HCT116 (cell line): ENCODE measurements at regions not wholly inside any gene's neighbourhood (a gene's known extent, or its start where the extent isn't known, plus 50 kb on each side); places are given as distances from the start of the nearest gene placed in this dataset.

Experiments
- ATAC-seq: fragments of 200-7000 bp; cut with Tn5 transposase; 2 replicates; pipeline ENCODE4 v1.9.1; 2020; ENCODE audit warnings: mild to moderate bottlenecking, moderate library complexity
- BruUV-seq: library from RNA; stranded (reverse); fragments of 400-500 nt; replicated peaks from 2 replicates; lab custom pipeline; 2021; lab: Mats Ljungman, UMichigan
- CTCF ChIA-PET: fragments of 300-600 bp; sonication (Branson Sonifier 250); formaldehyde crosslinking; loops from one replicate; lab custom pipeline; 2021; ENCODE audit warnings: antibody characterized with exemption; lab: Charles Lee
- POLR2A ChIA-PET: fragments of 300-600, 350-600 bp; sonication (Branson Sonifier 250); formaldehyde crosslinking; loops from one replicate; lab custom pipeline; 2021; ENCODE audit warnings: antibody characterized with exemption; lab: Charles Lee
- RAD21 ChIA-PET, 2 experiments: fragments of 300-600 bp; sonication (Branson Sonifier 250); formaldehyde crosslinking; loops; one replicate each; lab custom pipeline; 2023; ENCODE audit warnings: low total read pairs in 2 of 2; ENCODE audit not compliant: uncharacterized antibody in 2 of 2, unreplicated experiment in 2 of 2, low non-redundant PET in 1 of 2; lab: Charles Lee
- DNase-seq: peaks from one replicate; pipeline ENCODE4 v3.0.0-alpha.2; 2010; ENCODE audit warnings: low read depth, low spot score
- H2AFZ ChIP-seq: fragments of 200-600 bp; shearing (Covaris generic), sonication (generic); 2 replicates; pipeline ENCODE4 v1.6.1; 2017; ENCODE audit warnings: low read depth, mixed run types, mixed read lengths, antibody characterized with exemption, low read length; ENCODE audit not compliant: poor library complexity, severe bottlenecking
- H3K27ac ChIP-seq: 2 replicates; pipeline ENCODE4 v1.5.1; 2012; ENCODE audit warnings: low read depth, low read length
- H3K27me3 ChIP-seq: fragments of 200-600 bp; sonication (generic); 2 replicates; pipeline ENCODE4 v1.6.1; 2016; ENCODE audit warnings: mixed run types, low read length, mixed read lengths; ENCODE audit not compliant: insufficient read depth
- H3K36me3 ChIP-seq, 2 experiments: fragments of 200-500 bp in 1 of 2; fragments of 200-600 bp in 1 of 2; sonication (Bioruptor generic) in 1 of 2; sonication (generic) in 1 of 2; 2 replicates each; pipeline versions ENCODE4 v1.5.1 to v1.6.1; 2014 to 2016; ENCODE audit warnings: low read length in 2 of 2, inconsistent platforms in 1 of 2, mixed read lengths in 1 of 2, mixed run types in 1 of 2; ENCODE audit not compliant: insufficient read depth in 2 of 2, control insufficient read depth in 1 of 2
- H3K4me1 ChIP-seq, 2 experiments: fragments of 200-600 bp in 1 of 2; sonication (generic) in 1 of 2; 2 replicates each; pipeline versions ENCODE4 v1.5.1 to v1.6.1; 2012 to 2017; ENCODE audit warnings: low read length in 2 of 2, inconsistent platforms in 1 of 2, mild to moderate bottlenecking in 1 of 2, mixed read lengths in 1 of 2, mixed run types in 1 of 2, moderate library complexity in 1 of 2; ENCODE audit not compliant: insufficient read depth in 2 of 2, control insufficient read depth in 1 of 2
- H3K4me2 ChIP-seq: fragments of 200-600 bp; sonication (generic); 2 replicates; pipeline ENCODE4 v1.6.1; 2017; ENCODE audit warnings: mixed run types, low read length, mixed read lengths
- H3K4me3 ChIP-seq, 2 experiments: fragments of 200-600 bp in 1 of 2; sonication (generic) in 1 of 2; replicated peaks in 1 of 2; 2 replicates each; pipeline ENCODE4 v1.5.1; 2011 to 2016; ENCODE audit warnings: low read length in 2 of 2, control low read depth in 1 of 2, low read depth in 1 of 2, mild to moderate bottlenecking in 1 of 2, mixed read lengths in 1 of 2, mixed run types in 1 of 2
- H3K79me2 ChIP-seq: fragments of 200-600 bp; sonication (generic); 2 replicates; pipeline ENCODE4 v1.6.1; 2017; ENCODE audit warnings: mild to moderate bottlenecking, mixed run types, low read length, moderate library complexity, mixed read lengths; ENCODE audit not compliant: insufficient read depth
- H3K9ac ChIP-seq: fragments of 200-600 bp; sonication (generic); 2 replicates; pipeline ENCODE4 v1.6.1; 2016; ENCODE audit warnings: low read length, mixed read lengths
- H3K9me2 ChIP-seq: fragments of 200-600 bp; sonication (generic), shearing (Covaris generic); 2 replicates; pipeline ENCODE4 v1.6.1; 2017; ENCODE audit warnings: mixed run types, mild to moderate bottlenecking, moderate library complexity; ENCODE audit not compliant: insufficient read depth
- H3K9me3 ChIP-seq, 2 experiments: fragments of 200-500 bp in 1 of 2; fragments of 200-600 bp in 1 of 2; sonication (Bioruptor generic) in 1 of 2; sonication (generic) in 1 of 2; 2 replicates each; pipeline ENCODE4 v1.6.1; 2014 to 2017; ENCODE audit warnings: low read length in 2 of 2, mixed read lengths in 2 of 2, inconsistent platforms in 1 of 2, low read depth in 1 of 2, mild to moderate bottlenecking in 1 of 2, mixed run types in 1 of 2, moderate library complexity in 1 of 2; ENCODE audit not compliant: control insufficient read depth in 1 of 2, insufficient read depth in 1 of 2
- H4K20me1 ChIP-seq: fragments of 200-600 bp; sonication (generic), shearing (Covaris generic); 2 replicates; pipeline ENCODE4 v1.6.1; 2017; ENCODE audit warnings: mixed run types, mild to moderate bottlenecking, moderate library complexity; ENCODE audit not compliant: insufficient read depth
- CBX3 ChIP-seq: IDR thresholded peaks from 2 replicates; pipeline ENCODE4 v1.6.1; 2012; ENCODE audit warnings: low read depth
- CEBPB ChIP-seq: IDR thresholded peaks from 2 replicates; pipeline ENCODE4 v1.6.1; 2012; ENCODE audit warnings: low read depth
- EGR1 ChIP-seq: IDR thresholded peaks from 2 replicates; pipeline ENCODE4 v1.6.1; 2012; ENCODE audit warnings: low read depth
- ELF1 ChIP-seq: IDR thresholded peaks from 2 replicates; pipeline ENCODE4 v1.6.1; 2012; ENCODE audit warnings: low read depth, borderline replicate concordance
- EZH2 ChIP-seq: fragments of 200-600 bp; sonication (generic); IDR thresholded peaks from 2 replicates; pipeline ENCODE4 v1.6.1; 2017; ENCODE audit warnings: antibody characterized with exemption, mixed run types
- JUND ChIP-seq: IDR thresholded peaks from 2 replicates; pipeline ENCODE4 v1.6.1; 2012
- POLR2AphosphoS5 ChIP-seq: IDR thresholded peaks from 2 replicates; pipeline ENCODE4 v1.6.1; 2011; ENCODE audit warnings: mild to moderate bottlenecking, low read depth, low read length, moderate library complexity
- RAD21 ChIP-seq: IDR thresholded peaks from 2 replicates; pipeline ENCODE4 v1.6.1; 2012; ENCODE audit warnings: low read depth, mild to moderate bottlenecking
- REST ChIP-seq: IDR thresholded peaks from 2 replicates; pipeline ENCODE4 v1.6.1; 2012; ENCODE audit warnings: low read depth
- SP1 ChIP-seq: IDR thresholded peaks from 2 replicates; pipeline ENCODE4 v1.6.1; 2012; ENCODE audit warnings: low read depth
- intact Hi-C: fragments of 100-400 bp; cut with micrococcal nuclease; formaldehyde crosslinking; loops from 2 replicates; pipeline ENCODE4 v1.10.0; 2022
- TF ChIP-seq, protein P1 (sequence below): IDR thresholded peaks from 2 replicates; pipeline ENCODE4 v1.6.1; 2012
- TF ChIP-seq, protein P2 (sequence below): IDR thresholded peaks from 2 replicates; pipeline ENCODE4 v1.6.1; 2012
- TF ChIP-seq, protein P3 (sequence below), 3 experiments: fragments of 200-600 bp in 1 of 3; sonication (generic) in 1 of 3; IDR thresholded peaks in 2 of 3; conservative IDR thresholded peaks in 1 of 3; 2 replicates each; pipeline ENCODE4 v1.5.1; 2012 to 2017; ENCODE audit warnings: low read depth in 2 of 3, low read length in 2 of 3, antibody characterized with exemption in 1 of 3, borderline replicate concordance in 1 of 3, control low read depth in 1 of 3, mild to moderate bottlenecking in 1 of 3, mixed read lengths in 1 of 3, mixed run types in 1 of 3, moderate library complexity in 1 of 3; ENCODE audit not compliant: insufficient read depth in 1 of 3

- ChIA-PET CTCF (no interaction called here), POLR2A (no interaction called here), RAD21 (no interaction called here)
- H3K27ac ChIP-seq: no peak overlapping the region
- no peak overlapping the region for H2AFZ ChIP-seq
- H3K9me2 ChIP-seq: no peaks in the 10 kb centered on the region
- ATAC-seq (no peak), DNase-seq (no peak)
- H3K79me2 ChIP-seq: no peaks in the 10 kb centered on the region
- no TSS peak for BruUV-seq
- no peak overlapping the region for H3K4me2 ChIP-seq
- H3K4me3 ChIP-seq: no peak overlapping the region
- no peaks in the 10 kb centered on the region for H3K36me3 ChIP-seq
- no peak overlapping the region for H3K9ac ChIP-seq
- no peaks in the 10 kb centered on the region for H3K27me3 ChIP-seq
- peaks cover 0 to 12% of the 10 kb centered on the region in 2 experiments; a peak in 2 of 4 replicates for H3K4me1 ChIP-seq
- intact Hi-C loops: no loop called here
- H4K20me1 ChIP-seq: no peaks in the 10 kb centered on the region
- H3K9me3 ChIP-seq: peaks cover 0 to 6% of the 10 kb centered on the region in 2 experiments; a peak in 1 of 4 replicates
- TF ChIP-seq SP1 (no peak), CEBPB (no peak), POLR2AphosphoS5 (no peak), JUND (no peak), REST (no peak), CBX3 (no peak), EZH2 (no peak), EGR1 (no peak), RAD21 (no peak), ELF1 (no peak)
- TF ChIP-seq, protein P1, sequence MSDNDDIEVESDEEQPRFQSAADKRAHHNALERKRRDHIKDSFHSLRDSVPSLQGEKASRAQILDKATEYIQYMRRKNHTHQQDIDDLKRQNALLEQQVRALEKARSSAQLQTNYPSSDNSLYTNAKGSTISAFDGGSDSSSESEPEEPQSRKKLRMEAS: no peak
- TF ChIP-seq, protein P2, sequence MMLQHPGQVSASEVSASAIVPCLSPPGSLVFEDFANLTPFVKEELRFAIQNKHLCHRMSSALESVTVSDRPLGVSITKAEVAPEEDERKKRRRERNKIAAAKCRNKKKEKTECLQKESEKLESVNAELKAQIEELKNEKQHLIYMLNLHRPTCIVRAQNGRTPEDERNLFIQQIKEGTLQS: no peak
- TF ChIP-seq, protein P3, sequence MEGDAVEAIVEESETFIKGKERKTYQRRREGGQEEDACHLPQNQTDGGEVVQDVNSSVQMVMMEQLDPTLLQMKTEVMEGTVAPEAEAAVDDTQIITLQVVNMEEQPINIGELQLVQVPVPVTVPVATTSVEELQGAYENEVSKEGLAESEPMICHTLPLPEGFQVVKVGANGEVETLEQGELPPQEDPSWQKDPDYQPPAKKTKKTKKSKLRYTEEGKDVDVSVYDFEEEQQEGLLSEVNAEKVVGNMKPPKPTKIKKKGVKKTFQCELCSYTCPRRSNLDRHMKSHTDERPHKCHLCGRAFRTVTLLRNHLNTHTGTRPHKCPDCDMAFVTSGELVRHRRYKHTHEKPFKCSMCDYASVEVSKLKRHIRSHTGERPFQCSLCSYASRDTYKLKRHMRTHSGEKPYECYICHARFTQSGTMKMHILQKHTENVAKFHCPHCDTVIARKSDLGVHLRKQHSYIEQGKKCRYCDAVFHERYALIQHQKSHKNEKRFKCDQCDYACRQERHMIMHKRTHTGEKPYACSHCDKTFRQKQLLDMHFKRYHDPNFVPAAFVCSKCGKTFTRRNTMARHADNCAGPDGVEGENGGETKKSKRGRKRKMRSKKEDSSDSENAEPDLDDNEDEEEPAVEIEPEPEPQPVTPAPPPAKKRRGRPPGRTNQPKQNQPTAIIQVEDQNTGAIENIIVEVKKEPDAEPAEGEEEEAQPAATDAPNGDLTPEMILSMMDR (IDR thresholded peaks at IDR 0.05 in 2 of 3, conservative IDR thresholded peaks at IDR 0.05 in 1 of 3; ENCODE audit: borderline replicate concordance in 1 of 3, insufficient read depth in 1 of 3, low read depth in 2 of 3, low read length in 2 of 3): no peak
- TF ChIP-seq, all 23 proteins: peak for 0
These were observed 63.5 kb upstream of the WNT11 start for GRCh38 chr11:76269661-76270261.
